H9 (cell line): ENCODE measurements at regions not wholly inside any gene's neighbourhood (a gene's known extent, or its start where the extent isn't known, plus 50 kb on each side); places are given as distances from the start of the nearest gene placed in this dataset.

Experiments
- DNase-seq: peaks from one replicate; pipeline ENCODE4 v3.0.0-alpha.2; 2017
- H2AFZ ChIP-seq: one replicate; pipeline ENCODE4 v1.6.1; 2013; ENCODE audit warnings: mild to moderate bottlenecking, low read length, control low read depth, moderate library complexity
- H2AK5ac ChIP-seq: 2 replicates; pipeline ENCODE4 v1.6.1; 2013; ENCODE audit warnings: low read length, control low read depth, mixed read lengths; ENCODE audit not compliant: insufficient read length
- H2BK120ac ChIP-seq: one replicate; pipeline ENCODE4 v1.6.1; 2013; ENCODE audit warnings: low read depth, mild to moderate bottlenecking, low read length, control low read depth, inconsistent platforms; ENCODE audit not compliant: poor library complexity, severe bottlenecking
- H2BK12ac ChIP-seq: 2 replicates; pipeline ENCODE4 v1.6.1; 2013; ENCODE audit warnings: low read length, control low read depth, mixed read lengths, low read depth; ENCODE audit not compliant: insufficient read length
- H2BK15ac ChIP-seq: 2 replicates; pipeline ENCODE4 v1.6.1; 2013; ENCODE audit warnings: low read depth, low read length, control low read depth
- H2BK20ac ChIP-seq: one replicate; pipeline ENCODE4 v1.6.1; 2013; ENCODE audit warnings: low read depth, mild to moderate bottlenecking, low read length, control low read depth, inconsistent platforms; ENCODE audit not compliant: poor library complexity, severe bottlenecking
- H2BK5ac ChIP-seq: 2 replicates; pipeline ENCODE4 v1.6.1; 2013; ENCODE audit warnings: low read length, control low read depth, mixed read lengths; ENCODE audit not compliant: insufficient read length
- H3K14ac ChIP-seq: 2 replicates; pipeline ENCODE4 v1.6.1; 2013; ENCODE audit warnings: low read length, control low read depth; ENCODE audit not compliant: insufficient read depth
- H3K18ac ChIP-seq: 2 replicates; pipeline ENCODE4 v1.6.1; 2013; ENCODE audit warnings: low read depth, mild to moderate bottlenecking, mixed read lengths, low read length, control low read depth; ENCODE audit not compliant: insufficient read length
- H3K23ac ChIP-seq: 2 replicates; pipeline ENCODE4 v1.6.1; 2013; ENCODE audit warnings: low read length, control low read depth, mixed read lengths, low read depth; ENCODE audit not compliant: insufficient read length
- H3K23me2 ChIP-seq: 2 replicates; pipeline ENCODE4 v1.6.1; 2013; ENCODE audit warnings: low read depth, mild to moderate bottlenecking, mixed read lengths, low read length, control low read depth; ENCODE audit not compliant: insufficient read length, poor library complexity, severe bottlenecking
- H3K27ac ChIP-seq: 2 replicates; pipeline ENCODE4 v1.5.1; 2013; ENCODE audit warnings: low read length, control low read depth, mixed read lengths, low read depth; ENCODE audit not compliant: insufficient read length
- H3K27me3 ChIP-seq: 2 replicates; pipeline ENCODE4 v1.6.1; 2013; ENCODE audit warnings: low read length, control low read depth, inconsistent platforms; ENCODE audit not compliant: insufficient read depth
- H3K4ac ChIP-seq: 2 replicates; pipeline ENCODE4 v1.6.1; 2013; ENCODE audit warnings: low read depth, mild to moderate bottlenecking, control low read depth, inconsistent platforms, low read length, moderate library complexity
- H3K4me1 ChIP-seq: 2 replicates; pipeline ENCODE4 v1.6.1; 2013; ENCODE audit warnings: low read length, control low read depth, inconsistent platforms; ENCODE audit not compliant: insufficient read depth
- H3K4me2 ChIP-seq: 2 replicates; pipeline ENCODE4 v1.6.1; 2013; ENCODE audit warnings: low read length, control low read depth, mixed read lengths; ENCODE audit not compliant: insufficient read length, insufficient read depth
- H3K56ac ChIP-seq: 2 replicates; pipeline ENCODE4 v1.6.1; 2013; ENCODE audit warnings: low read depth, mild to moderate bottlenecking, mixed read lengths, low read length, control low read depth; ENCODE audit not compliant: insufficient read length
- H3K79me1 ChIP-seq: 2 replicates; pipeline ENCODE4 v1.6.1; 2013; ENCODE audit warnings: low read depth, mild to moderate bottlenecking, moderate library complexity, low read length, control low read depth, inconsistent platforms; ENCODE audit not compliant: insufficient read depth, poor library complexity, severe bottlenecking
- H3K79me2 ChIP-seq: 2 replicates; pipeline ENCODE4 v1.6.1; 2013; ENCODE audit warnings: low read length, control low read depth, inconsistent platforms; ENCODE audit not compliant: insufficient read depth
- H3K9ac ChIP-seq: 2 replicates; pipeline ENCODE4 v1.6.1; 2013; ENCODE audit warnings: low read length, control low read depth, mixed read lengths; ENCODE audit not compliant: insufficient read length; ENCODE audit errors: extremely low read depth
- H3K9me3 ChIP-seq: one replicate; pipeline ENCODE4 v1.6.1; 2013; ENCODE audit warnings: low read depth, low read length, inconsistent platforms; ENCODE audit not compliant: control insufficient read depth
- H3T11ph ChIP-seq: one replicate; pipeline ENCODE4 v1.6.1; 2013; ENCODE audit warnings: mild to moderate bottlenecking, low read length, control low read depth, inconsistent platforms
- H4K20me1 ChIP-seq: one replicate; pipeline ENCODE4 v1.6.1; 2013; ENCODE audit not compliant: control insufficient read depth, insufficient read length, insufficient read depth
- H4K5ac ChIP-seq: 2 replicates; pipeline ENCODE4 v1.6.1; 2013; ENCODE audit warnings: low read depth, mild to moderate bottlenecking, mixed read lengths, low read length, control low read depth; ENCODE audit not compliant: insufficient read length
- H4K8ac ChIP-seq: replicated peaks from 2 replicates; pipeline ENCODE4 v1.6.1; 2013; ENCODE audit warnings: low read length, control low read depth, mixed read lengths, low read depth; ENCODE audit not compliant: insufficient read length
- H4K91ac ChIP-seq: 2 replicates; pipeline ENCODE4 v1.6.1; 2013; ENCODE audit warnings: low read depth, mild to moderate bottlenecking, moderate library complexity, mixed read lengths, low read length, control low read depth; ENCODE audit not compliant: insufficient read length
- H3K27ac Mint-ChIP-seq, 3 experiments: 2 replicates in 2 of 3; 3 replicates in 1 of 3; pipeline ENCODE4 v1.8.0; 2020 to 2021; ENCODE audit warnings: mixed read lengths in 3 of 3, mild to moderate bottlenecking in 1 of 3, moderate library complexity in 1 of 3
- H3K27me3 Mint-ChIP-seq: 2 replicates; pipeline ENCODE4 v1.8.0; 2021; ENCODE audit warnings: low read depth, mild to moderate bottlenecking, moderate library complexity, mixed read lengths
- H3K36me3 Mint-ChIP-seq, 3 experiments: 2 replicates in 2 of 3; 3 replicates in 1 of 3; pipeline ENCODE4 v1.8.0; 2020 to 2021; ENCODE audit warnings: low read depth in 3 of 3, mixed read lengths in 3 of 3; ENCODE audit not compliant: insufficient read depth in 1 of 3
- H3K4me1 Mint-ChIP-seq, 2 experiments: 2 replicates each; pipeline ENCODE4 v1.8.0; 2020; ENCODE audit warnings: mixed read lengths in 2 of 2
- H3K4me3 Mint-ChIP-seq, 2 experiments: 2 replicates in 1 of 2; 3 replicates in 1 of 2; pipeline ENCODE4 v1.8.0; 2020 to 2021; ENCODE audit warnings: mild to moderate bottlenecking in 2 of 2, mixed read lengths in 2 of 2, moderate library complexity in 1 of 2
- H3K9me3 Mint-ChIP-seq, 2 experiments: 2 replicates in 1 of 2; 3 replicates in 1 of 2; pipeline ENCODE4 v1.8.0; 2020; ENCODE audit warnings: mild to moderate bottlenecking in 2 of 2, mixed read lengths in 2 of 2, moderate library complexity in 1 of 2
- CTCF ChIP-seq: fragments of 200-600 bp; sonication (generic); conservative IDR thresholded peaks from 3 replicates; pipeline ENCODE4 v1.8.0; 2021; ENCODE audit warnings: antibody characterized with exemption, mild to moderate bottlenecking

- H4K91ac ChIP-seq, result no peak overlapping the region
- H3K23me2 ChIP-seq, result no peaks in the 10 kb centered on the region
- H3K9ac ChIP-seq, result no peak overlapping the region
- no peak overlapping the region for H2AK5ac ChIP-seq
- H3K4me1 ChIP-seq, result no peaks in the 10 kb centered on the region
- Mint-ChIP-seq H3K27me3 (no peaks in the 10 kb centered on the region), H3K4me1 (peaks cover 2 to 12% of the 10 kb centered on the region in 2 experiments; a peak in 1 of 4 replicates), H3K9me3 (no peaks in the 10 kb centered on the region), H3K4me3 (no peak overlapping the region), H3K27ac (no peak overlapping the region), H3K36me3 (peaks cover 0 to under 1% (median 0%) of the 10 kb centered on the region in 3 experiments; a peak in 2 of 7 replicates)
- no peak overlapping the region for H3K14ac ChIP-seq
- no peak overlapping the region for H3T11ph ChIP-seq
- no peak overlapping the region for H2BK12ac ChIP-seq
- TF ChIP-seq CTCF, result no peak
- H4K5ac ChIP-seq, result no peak overlapping the region
- H3K79me2 ChIP-seq, result no peaks in the 10 kb centered on the region
- no peak overlapping the region for H2BK20ac ChIP-seq
- H3K4ac ChIP-seq, result no peak overlapping the region
- no peaks in the 10 kb centered on the region for H3K27me3 ChIP-seq
- no peak overlapping the region for H3K27ac ChIP-seq
- H3K9me3 ChIP-seq, result no peaks in the 10 kb centered on the region
- no peak overlapping the region for H2BK5ac ChIP-seq
- H2AFZ ChIP-seq, result no peak overlapping the region
- H4K8ac ChIP-seq, result no peak overlapping the region
- no peak overlapping the region for H3K18ac ChIP-seq
- no peak overlapping the region for H2BK120ac ChIP-seq
- no peak overlapping the region for H3K4me2 ChIP-seq
- H3K23ac ChIP-seq, result no peak overlapping the region
- H4K20me1 ChIP-seq, result no peaks in the 10 kb centered on the region
- no peak overlapping the region for H2BK15ac ChIP-seq
- H3K56ac ChIP-seq, result no peak overlapping the region
- no peak for DNase-seq
- H3K79me1 ChIP-seq, result no peaks in the 10 kb centered on the region
Measured at GRCh38 chr5:53394808-53395207, 85.6 kb upstream of the FST start.
